Stimulated activated CD4-positive, alpha-beta T cell treated with anti-CD3 and anti-CD28 coated beads, Interleukin-2, amount 100 ng/mL, for 48 hours (primary cell): ENCODE measurements at regions not wholly inside any gene's neighbourhood (a gene's known extent, or its start where the extent isn't known, plus 50 kb on each side); places are given as distances from the start of the nearest gene placed in this dataset.
"Not testable (repeated sequence)": the region's sequence is repeated elsewhere in the genome, so short reads cannot be mapped to it uniquely, and the experiment has no call there.

ENCODE experiments used
- DNase-seq, 2 donors: peaks; one replicate each; pipeline ENCODE4 v3.0.0-alpha.2; 2020

DNA sequence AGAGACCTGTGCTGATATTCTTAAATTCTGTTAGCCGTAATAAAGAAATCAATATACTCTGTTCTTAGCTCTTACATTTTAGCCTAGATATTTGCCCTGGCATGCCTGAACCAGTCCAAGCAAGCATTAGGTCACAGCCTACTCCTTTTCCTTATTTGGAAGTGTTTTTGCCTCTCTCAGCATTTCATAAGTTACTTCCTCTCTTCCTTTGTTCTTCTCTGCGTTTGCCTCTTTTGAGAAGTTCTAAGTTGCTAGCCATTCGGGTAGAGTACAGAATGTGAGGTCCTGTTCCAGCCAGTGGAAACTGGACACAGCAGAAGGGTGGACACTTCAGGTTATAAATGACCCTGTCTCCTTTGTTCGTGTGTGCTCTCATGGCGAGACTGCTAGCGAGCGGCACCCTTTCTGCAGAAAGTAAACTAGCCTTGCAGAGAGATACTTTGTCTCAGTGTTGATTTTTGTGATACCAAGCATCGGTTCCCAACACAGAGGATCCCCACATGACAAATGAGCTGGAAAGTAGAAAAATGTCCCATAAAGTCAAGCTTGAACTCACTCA lies 75.0 kb upstream of the FAM153A start:
- DNase-seq, result not testable (repeated sequence)

DNA sequence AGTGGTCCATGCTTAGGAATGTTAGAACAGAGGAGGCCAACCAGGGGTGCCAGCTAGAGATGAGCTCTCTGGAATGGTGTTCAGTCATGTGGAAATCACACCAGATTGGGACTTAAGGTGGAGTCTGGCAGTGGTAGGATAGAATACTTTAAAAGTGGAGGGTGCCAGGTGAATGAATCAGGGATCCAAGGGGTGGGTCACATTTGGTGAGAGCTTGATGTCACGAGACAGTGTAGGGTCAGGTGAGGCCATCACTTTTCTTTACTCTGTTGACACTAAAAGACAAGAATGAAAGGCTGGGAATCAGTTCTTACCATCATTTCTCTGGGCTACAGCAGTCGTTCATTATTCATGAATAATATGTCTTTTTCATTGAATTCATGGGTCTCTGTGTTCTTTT lies 73.8 kb upstream of the FAM153A start:
- DNase-seq, result not testable (repeated sequence)

DNA sequence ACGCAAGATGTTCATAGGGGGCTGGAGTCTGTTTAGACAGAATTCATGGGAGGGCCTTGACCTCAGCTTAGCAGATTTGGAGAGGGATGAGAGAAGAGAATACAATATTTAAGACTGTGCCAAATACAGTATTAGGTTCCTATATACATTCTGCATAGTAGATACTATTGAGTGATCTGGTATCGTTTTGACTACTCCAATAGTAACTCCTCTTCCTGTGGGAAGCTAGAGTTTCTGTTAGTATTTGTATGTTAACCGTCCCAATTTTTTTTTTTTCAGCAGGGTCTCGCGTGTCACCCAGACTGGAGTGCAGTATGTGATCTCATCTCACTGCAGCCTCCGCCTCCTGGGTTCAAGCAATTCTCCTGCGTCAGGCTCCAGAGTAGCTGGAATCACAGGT lies 65.2 kb upstream of the FAM153A start:
- not testable (repeated sequence) for DNase-seq

DNA sequence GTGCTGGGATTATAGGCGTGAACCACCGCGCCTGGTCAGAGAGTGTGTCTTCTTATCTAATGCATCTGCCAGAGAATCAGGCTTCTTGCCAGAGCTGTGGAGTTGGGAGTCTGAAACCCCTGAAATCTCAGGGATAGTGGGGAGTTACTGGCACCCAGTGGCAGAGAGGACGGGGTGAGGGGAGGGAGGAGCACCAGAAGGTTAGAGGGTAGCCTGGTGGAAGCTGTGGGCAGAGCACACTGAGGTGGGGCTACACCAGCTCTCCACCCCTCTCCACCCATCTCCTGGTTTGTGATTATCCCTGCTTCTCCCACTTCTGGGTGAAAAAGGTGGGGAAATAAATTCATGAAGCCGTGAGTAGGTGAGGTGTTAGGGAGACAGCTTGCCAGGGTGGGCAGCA lies 63.9 kb upstream of the FAM153A start:
- DNase-seq, result not testable (repeated sequence)

DNA sequence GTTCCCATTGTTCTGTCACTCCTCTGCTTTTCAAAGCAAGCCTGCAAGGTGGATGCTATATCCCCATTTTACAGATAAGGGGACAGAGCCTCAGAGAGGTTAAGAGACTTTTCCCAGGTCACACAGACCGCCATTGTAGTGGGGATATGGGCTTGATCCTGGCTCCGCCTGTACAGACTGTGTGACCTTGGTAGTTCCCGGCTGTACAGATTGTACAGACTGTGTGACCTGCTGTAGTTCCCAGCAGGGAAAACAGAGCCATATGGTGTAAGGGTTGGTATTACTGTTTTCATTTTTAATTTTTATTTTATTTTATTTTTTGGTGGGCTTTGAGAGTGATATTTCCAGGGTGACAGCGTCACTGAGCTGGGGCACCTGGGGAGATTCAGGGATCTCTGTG lies 63.2 kb upstream of the FAM153A start:
- DNase-seq, result not testable (repeated sequence)

DNA sequence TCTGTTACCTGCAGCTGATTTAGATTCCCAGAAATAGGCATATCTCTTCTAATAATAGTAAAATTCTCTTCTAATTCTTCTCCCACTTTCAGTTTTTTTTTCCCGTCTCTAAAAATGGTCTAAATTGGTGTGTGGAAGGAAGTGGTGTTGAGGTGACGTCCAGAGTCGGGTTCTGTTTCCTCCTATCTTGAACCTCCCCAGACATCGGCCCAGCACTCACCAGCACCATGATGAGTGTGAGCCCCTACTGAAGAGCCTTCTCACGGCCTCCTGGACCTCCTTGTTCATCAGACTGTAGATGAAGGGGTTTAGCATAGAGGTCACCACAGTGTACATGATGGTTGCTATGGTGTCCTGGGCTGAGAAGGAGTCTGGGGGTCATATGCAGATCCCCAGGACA lies 53.5 kb upstream of the FAM153A start:
- DNase-seq, result not testable (repeated sequence)
